T-helper 2 cell treated with Interferon-gamma antibody and Interleukin-4, amounts not matched to agents 5 μg/mL and 100 μg/mL, for 36 hours (primary cell): ENCODE measurements at regions not wholly inside any gene's neighbourhood (a gene's known extent, or its start where the extent isn't known, plus 50 kb on each side); places are given as distances from the start of the nearest gene placed in this dataset.
A peak's percentile ranks its signal among the peaks of the same experiment; 100 is the strongest.

Experiments used
- DNase-seq: peaks from one replicate; pipeline ENCODE4 v3.0.0; 2021; ENCODE audit warnings: low spot score
- H3K27ac Mint-ChIP-seq: one replicate; pipeline ENCODE4 v1.8.0; 2021; ENCODE audit warnings: mild to moderate bottlenecking, mixed read lengths
- H3K27me3 Mint-ChIP-seq: one replicate; pipeline ENCODE4 v1.8.0; 2021; ENCODE audit warnings: low read depth, mixed read lengths
- H3K36me3 Mint-ChIP-seq: one replicate; pipeline ENCODE4 v1.8.0; 2021; ENCODE audit warnings: low read depth, mixed read lengths
- H3K4me1 Mint-ChIP-seq: one replicate; pipeline ENCODE4 v1.8.0; 2021; ENCODE audit warnings: low read depth, mixed read lengths
- H3K4me3 Mint-ChIP-seq: one replicate; pipeline ENCODE4 v1.8.0; 2022; ENCODE audit warnings: mild to moderate bottlenecking, moderate library complexity, mixed read lengths
- H3K9me3 Mint-ChIP-seq: one replicate; pipeline ENCODE4 v1.8.0; 2021; ENCODE audit warnings: mixed read lengths

DNA sequence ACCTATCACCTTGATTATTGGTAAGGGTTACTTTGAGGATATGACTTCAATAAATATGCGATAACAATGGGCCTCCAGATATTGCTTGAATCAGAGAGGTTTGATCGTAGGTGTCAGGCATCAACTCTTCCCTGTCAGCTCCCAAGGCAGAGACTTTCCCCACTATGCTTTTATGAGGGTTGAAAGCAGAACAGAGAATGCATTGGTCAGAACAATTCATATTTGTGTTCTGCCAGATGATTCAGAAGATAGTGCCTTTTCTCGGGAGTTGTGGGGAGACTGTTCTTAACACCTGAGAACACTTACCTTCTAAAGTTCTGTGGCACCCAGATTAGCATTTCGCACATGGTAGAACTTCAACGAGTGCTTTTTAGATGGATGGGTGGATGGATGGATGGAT lies 386.3 kb upstream of the CADM1 start:
- Mint-ChIP-seq H3K4me3 (no peak overlapping the region), H3K27ac (no peak overlapping the region), H3K36me3 (no peaks in the 10 kb centered on the region), H3K9me3 (no peaks in the 10 kb centered on the region), H3K27me3 (no peaks in the 10 kb centered on the region), H3K4me1 (no peaks in the 10 kb centered on the region)
- no peak for DNase-seq

DNA sequence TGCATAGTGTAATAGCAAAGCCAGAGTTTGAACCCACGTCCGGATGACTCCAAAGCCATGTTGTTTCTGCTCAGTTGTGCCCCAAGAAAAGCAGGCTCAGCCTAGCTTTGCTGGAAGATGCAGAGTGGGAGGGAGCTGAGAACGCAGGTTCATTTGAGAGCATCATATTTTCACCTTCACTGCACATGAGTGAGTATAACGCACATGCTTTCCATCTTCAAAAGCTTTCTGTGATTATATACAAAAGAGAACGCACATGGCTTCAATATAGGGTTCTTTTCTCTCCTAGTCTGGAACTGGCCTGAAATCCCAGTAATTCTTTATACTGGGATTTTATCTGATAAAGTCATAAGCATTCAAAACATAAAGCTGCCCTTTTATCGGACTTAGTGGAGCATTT lies 385.5 kb upstream of the CADM1 start:
- DNase-seq = no peak
- no peaks in the 10 kb centered on the region for H3K27me3 Mint-ChIP-seq
- H3K27ac Mint-ChIP-seq = no peak overlapping the region
- no peaks in the 10 kb centered on the region for H3K36me3 Mint-ChIP-seq
- H3K4me3 Mint-ChIP-seq = no peak overlapping the region
- H3K9me3 Mint-ChIP-seq = no peaks in the 10 kb centered on the region
- H3K4me1 Mint-ChIP-seq = no peaks in the 10 kb centered on the region

- Mint-ChIP-seq H3K4me3 (no peak overlapping the region), H3K27ac (no peak overlapping the region), H3K27me3 (no peaks in the 10 kb centered on the region), H3K9me3 (no peaks in the 10 kb centered on the region), H3K4me1 (no peaks in the 10 kb centered on the region), H3K36me3 (no peaks in the 10 kb centered on the region)
- DNase-seq = no peak
Measured at GRCh38 chr11:115887727-115888126, 383.5 kb upstream of the CADM1 start.

DNA sequence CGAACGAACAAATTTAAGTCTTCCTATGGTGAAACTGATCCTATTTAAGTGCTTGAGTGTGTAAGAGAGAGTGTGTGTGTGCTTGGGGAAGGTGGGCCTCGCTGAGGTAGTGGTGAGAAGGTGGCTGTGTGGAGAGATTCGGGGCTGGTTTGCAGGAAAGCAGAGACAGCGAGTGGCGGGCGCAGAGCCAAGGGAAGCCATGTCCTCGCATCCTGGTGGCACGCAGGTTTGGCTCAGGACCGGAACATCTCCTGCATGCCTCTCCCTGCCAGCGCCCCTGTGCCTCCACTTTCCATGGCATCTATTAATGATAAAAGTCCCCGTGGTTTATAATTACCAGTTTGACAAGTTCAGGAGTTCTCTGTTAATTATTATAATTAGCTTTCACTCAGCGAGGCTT lies 383.1 kb upstream of the CADM1 start:
- Mint-ChIP-seq H3K9me3 (no peaks in the 10 kb centered on the region), H3K4me3 (no peak overlapping the region), H3K27me3 (no peaks in the 10 kb centered on the region), H3K4me1 (no peaks in the 10 kb centered on the region), H3K27ac (no peak overlapping the region), H3K36me3 (no peaks in the 10 kb centered on the region)
- DNase-seq = no peak

- Mint-ChIP-seq H3K27ac (no peak overlapping the region), H3K36me3 (peaks cover 4% of the 10 kb centered on the region), H3K4me3 (no peak overlapping the region), H3K4me1 (no peaks in the 10 kb centered on the region), H3K9me3 (peaks cover 7% of the 10 kb centered on the region), H3K27me3 (no peaks in the 10 kb centered on the region)
- no peak for DNase-seq
Measured at GRCh38 chr11:115886422-115886733, 382.2 kb upstream of the CADM1 start.

DNA sequence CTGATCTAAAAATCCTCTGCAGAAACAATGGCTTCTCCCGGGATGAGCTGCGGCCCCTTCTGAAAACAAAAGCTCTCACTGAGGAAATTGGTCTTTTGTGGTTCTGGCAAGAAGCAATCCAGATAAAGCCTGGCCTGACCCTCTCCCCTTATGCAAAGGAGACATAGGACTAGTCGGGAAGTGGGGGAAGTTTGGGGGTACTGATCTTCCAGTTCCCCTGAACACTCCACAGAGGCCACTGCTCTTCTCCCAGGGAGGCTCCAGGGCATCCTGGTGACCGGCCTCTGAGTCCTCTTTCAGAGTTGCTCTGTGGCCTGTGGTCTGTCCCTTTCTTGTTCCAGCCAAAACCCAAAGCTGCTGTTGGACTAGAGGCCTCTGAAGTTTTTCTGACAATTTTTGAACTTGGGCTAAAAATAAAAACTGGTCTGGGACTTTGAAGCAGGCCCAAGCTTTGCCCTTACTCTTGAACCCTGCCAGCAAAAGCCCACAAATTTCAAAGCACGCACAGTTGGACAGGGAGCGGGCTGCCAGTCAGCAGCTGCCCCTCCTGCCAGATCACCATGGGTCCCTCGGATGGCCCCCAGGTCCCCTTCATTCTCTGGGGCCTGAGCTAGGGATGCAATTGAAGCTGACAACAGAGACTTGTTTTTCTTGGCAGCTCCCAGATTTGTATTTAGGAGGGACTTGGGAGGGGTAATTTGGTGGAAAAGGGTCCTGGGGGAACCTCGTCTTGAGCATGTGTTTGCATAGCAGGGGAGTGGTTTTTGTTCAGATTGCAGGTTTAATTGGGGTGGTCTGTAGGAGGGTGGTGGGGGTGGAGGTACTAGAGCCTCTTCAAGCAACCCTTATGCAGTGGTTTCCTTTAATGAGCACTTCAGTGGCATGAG lies 381.6 kb upstream of the CADM1 start:
- Mint-ChIP-seq H3K27ac (no peak overlapping the region), H3K9me3 (peaks cover 7% of the 10 kb centered on the region), H3K4me1 (no peaks in the 10 kb centered on the region), H3K4me3 (no peak overlapping the region), H3K36me3 (peaks cover 4% of the 10 kb centered on the region), H3K27me3 (no peaks in the 10 kb centered on the region)
- no peak for DNase-seq

- no peak overlapping the region for H3K27ac Mint-ChIP-seq
- H3K9me3 Mint-ChIP-seq = peaks cover 7% of the 10 kb centered on the region
- H3K4me3 Mint-ChIP-seq = no peak overlapping the region
- H3K27me3 Mint-ChIP-seq = no peaks in the 10 kb centered on the region
- DNase-seq = no peak
- no peaks in the 10 kb centered on the region for H3K4me1 Mint-ChIP-seq
- peaks cover 4% of the 10 kb centered on the region for H3K36me3 Mint-ChIP-seq
Measured at GRCh38 chr11:115884800-115885534, 380.8 kb upstream of the CADM1 start.

GRCh38 chr11:115874843-115875242 lies 370.6 kb upstream of the CADM1 start:
- Mint-ChIP-seq H3K27ac (no peak overlapping the region), H3K9me3 (peaks cover 7% of the 10 kb centered on the region), H3K36me3 (no peaks in the 10 kb centered on the region), H3K4me1 (peaks cover 21% of the 10 kb centered on the region), H3K27me3 (no peaks in the 10 kb centered on the region), H3K4me3 (no peak overlapping the region)
- peak; percentile 10 for DNase-seq

DNA sequence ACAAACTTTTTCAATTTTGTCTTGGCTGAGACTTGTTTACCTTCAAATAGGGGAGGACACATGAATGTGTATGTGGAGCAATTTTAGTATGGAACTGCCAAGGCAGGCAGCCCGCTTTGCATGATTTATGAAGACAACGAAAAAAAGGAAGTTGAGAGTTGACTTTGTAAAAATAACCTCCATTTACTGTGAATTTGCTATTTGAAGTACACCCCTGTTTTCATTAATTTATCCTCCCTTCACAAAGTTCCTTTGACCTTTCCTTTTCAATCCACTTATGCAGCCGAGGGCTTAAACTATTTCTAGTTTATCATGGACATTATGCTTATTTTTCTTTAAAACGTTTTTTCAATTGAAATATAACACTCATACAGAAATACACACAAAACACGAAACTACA lies 369.6 kb upstream of the CADM1 start:
- no peak overlapping the region for H3K4me3 Mint-ChIP-seq
- H3K36me3 Mint-ChIP-seq = no peaks in the 10 kb centered on the region
- peaks cover 28% of the 10 kb centered on the region for H3K4me1 Mint-ChIP-seq
- no peaks in the 10 kb centered on the region for H3K27me3 Mint-ChIP-seq
- H3K27ac Mint-ChIP-seq = no peak overlapping the region
- no peak for DNase-seq
- H3K9me3 Mint-ChIP-seq = no peaks in the 10 kb centered on the region

- no peaks in the 10 kb centered on the region for H3K9me3 Mint-ChIP-seq
- peaks cover 31% of the 10 kb centered on the region for H3K4me1 Mint-ChIP-seq
- H3K36me3 Mint-ChIP-seq = no peaks in the 10 kb centered on the region
- peak overlapping the region; percentile 23 for H3K27ac Mint-ChIP-seq
- no peak overlapping the region for H3K4me3 Mint-ChIP-seq
- no peaks in the 10 kb centered on the region for H3K27me3 Mint-ChIP-seq
- no peak for DNase-seq
Measured at GRCh38 chr11:115872416-115872815, 368.2 kb upstream of the CADM1 start.

DNA sequence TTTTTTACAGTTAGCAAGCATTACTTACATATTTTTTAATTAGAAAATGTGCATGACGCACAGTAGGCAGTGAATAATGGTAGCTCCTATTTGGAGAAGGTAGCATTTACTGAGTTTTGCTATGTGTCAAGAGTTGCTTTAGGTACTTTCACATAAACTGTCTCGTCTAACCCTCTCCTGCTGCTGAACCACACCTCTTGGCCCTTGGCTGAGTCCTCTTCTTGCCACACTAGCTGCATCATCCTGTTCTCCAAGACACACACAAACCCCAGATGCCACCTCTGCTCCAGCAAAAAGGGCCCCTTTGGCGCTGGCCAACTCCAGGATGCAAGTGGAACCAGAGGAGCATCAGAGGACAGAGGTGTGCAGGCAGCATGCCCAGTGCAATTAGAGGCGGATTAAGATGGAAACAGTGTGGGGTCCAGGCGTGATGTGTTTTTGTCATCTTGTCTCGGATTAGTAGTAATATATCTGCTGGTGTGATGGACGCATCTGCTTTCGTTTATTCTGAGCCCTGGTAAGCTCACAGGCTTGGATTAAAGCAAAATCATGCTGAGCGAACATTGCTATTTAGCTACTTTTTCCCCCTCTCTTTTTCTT lies 367.0 kb upstream of the CADM1 start:
- Mint-ChIP-seq H3K4me3 (no peak overlapping the region), H3K36me3 (no peaks in the 10 kb centered on the region), H3K27me3 (peaks cover 7% of the 10 kb centered on the region), H3K4me1 (peaks cover 31% of the 10 kb centered on the region), H3K27ac (no peak overlapping the region), H3K9me3 (no peaks in the 10 kb centered on the region)
- DNase-seq = no peak

DNA sequence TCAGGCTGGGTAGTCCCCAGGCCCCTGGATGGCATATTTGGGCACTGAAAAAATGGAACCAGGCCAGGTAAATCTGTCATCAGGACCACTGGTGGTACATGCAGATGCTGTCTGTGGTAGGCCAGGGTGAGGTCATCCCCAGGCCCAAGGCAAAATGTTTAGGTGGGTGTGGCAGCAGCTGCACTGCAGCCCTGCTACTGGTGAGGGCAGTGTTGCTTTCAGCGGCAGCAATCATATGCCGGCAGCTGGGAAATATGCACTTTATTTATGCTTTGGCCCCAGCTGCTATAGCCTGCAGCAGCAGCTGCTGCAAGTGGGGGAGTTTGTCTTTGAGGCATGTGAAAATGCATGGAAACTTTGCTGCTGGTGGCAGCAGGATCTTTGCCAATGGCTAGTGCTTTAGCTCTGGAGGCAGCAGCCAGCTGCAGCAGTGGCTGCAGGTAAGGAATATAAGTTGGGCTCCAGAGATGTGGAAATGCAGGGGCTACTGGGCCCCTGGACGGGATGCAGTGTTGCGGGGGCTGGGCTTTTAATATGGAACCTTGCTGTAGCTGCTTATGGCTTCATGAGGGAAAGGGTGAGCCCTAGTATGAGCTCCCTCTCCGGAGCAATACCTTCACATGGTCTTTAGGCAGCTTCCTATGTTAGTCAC lies 365.7 kb upstream of the CADM1 start:
- Mint-ChIP-seq H3K4me1 (peaks cover 25% of the 10 kb centered on the region), H3K27me3 (peaks cover 10% of the 10 kb centered on the region), H3K36me3 (no peaks in the 10 kb centered on the region), H3K4me3 (peak overlapping the region; percentile 72), H3K9me3 (no peaks in the 10 kb centered on the region), H3K27ac (no peak overlapping the region)
- DNase-seq = peak; percentile 35

DNA sequence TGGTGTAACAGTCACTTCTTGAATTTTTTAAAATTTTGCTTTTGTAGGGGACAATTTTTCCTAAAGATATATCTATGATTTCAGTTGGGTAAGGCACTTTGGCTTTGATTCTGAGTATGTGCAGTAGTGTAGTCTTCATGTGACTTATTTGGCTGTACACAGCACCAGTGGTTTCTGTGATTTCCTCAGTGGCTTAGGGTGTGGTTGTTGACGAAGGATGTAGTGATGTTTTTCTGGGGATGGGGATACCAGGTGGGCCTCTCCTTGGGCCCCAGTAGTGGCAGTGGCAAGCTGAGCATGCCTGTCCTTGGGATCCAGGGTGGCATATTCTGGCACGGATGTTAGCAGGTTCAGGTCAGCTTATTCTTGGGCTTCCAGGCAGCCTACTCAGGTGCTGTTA lies 364.9 kb upstream of the CADM1 start:
- peaks cover 23% of the 10 kb centered on the region for H3K4me1 Mint-ChIP-seq
- H3K36me3 Mint-ChIP-seq = no peaks in the 10 kb centered on the region
- DNase-seq = no peak
- H3K27ac Mint-ChIP-seq = peak overlapping the region; percentile 89
- H3K27me3 Mint-ChIP-seq = peaks cover 10% of the 10 kb centered on the region
- H3K9me3 Mint-ChIP-seq = no peaks in the 10 kb centered on the region
- peak overlapping the region; percentile 72 for H3K4me3 Mint-ChIP-seq

- Mint-ChIP-seq H3K27ac (no peak overlapping the region), H3K4me1 (no peaks in the 10 kb centered on the region), H3K27me3 (no peaks in the 10 kb centered on the region), H3K36me3 (no peaks in the 10 kb centered on the region), H3K9me3 (peaks cover 7% of the 10 kb centered on the region), H3K4me3 (no peak overlapping the region)
- DNase-seq = no peak
Measured at GRCh38 chr11:115860246-115860645, 356.0 kb upstream of the CADM1 start.
